ENCODE measurements at regions not wholly inside any gene's neighbourhood (a gene's known extent, or its start where the extent isn't known, plus 50 kb on each side); places are given as distances from the start of the nearest gene placed in this dataset.

DNA sequence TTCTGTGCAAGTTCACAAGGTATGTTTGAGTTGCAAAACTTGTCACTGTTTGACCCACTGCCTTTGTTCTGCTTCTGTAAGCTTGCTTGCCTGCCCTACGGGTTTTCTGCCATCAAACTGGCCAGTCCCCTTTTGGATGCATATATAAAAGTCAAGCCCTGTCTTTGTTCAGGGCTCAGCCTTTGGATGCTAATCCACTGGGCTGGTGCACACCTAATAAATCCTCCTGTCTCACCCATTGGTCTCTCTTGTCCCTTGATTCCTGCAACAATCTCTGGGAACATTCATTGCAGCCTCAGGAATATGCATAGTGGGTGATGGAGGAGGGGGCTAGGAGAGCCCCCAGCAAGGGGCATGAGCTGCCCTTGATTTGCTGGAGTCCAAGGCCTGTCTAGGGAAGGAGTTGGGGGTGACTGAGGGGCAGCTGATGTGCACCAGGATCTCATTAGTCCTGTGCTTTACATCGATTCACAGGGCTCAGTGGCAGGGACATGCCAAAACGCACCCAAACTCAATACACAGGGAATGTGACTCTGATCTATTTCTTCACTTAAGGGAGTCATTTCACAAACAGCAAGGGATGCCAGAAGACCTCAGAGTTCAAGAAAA is 225.4 kb upstream of the NLRP1 start:
- TF ChIP-seq TAF1 (IDR thresholded peaks at IDR 0.05; ENCODE audit: borderline replicate concordance, insufficient read depth, low read length), result no peak
- no peak for TF ChIP-seq SIN3A (IDR thresholded peaks at IDR 0.05; ENCODE audit: borderline replicate concordance, insufficient read depth, low read length)
- TF ChIP-seq POLR2AphosphoS5 (IDR thresholded peaks at IDR 0.05; ENCODE audit: low read depth, low read length), result no peak
- TF ChIP-seq REST (IDR thresholded peaks at IDR 0.05; ENCODE audit: insufficient read depth in 1 of 2, low read depth in 2 of 2, low read length in 2 of 2), result no peak
- no peak for TF ChIP-seq FOXP2 (optimal IDR thresholded peaks at IDR 0.05; ENCODE audit: borderline replicate concordance, extremely low read depth, extremely low read length, insufficient read depth)
